ENCODE measurements at regions not wholly inside any gene's neighbourhood (a gene's known extent, or its start where the extent isn't known, plus 50 kb on each side); places are given as distances from the start of the nearest gene placed in this dataset.
"Not testable (repeated sequence)": the region's sequence is repeated elsewhere in the genome, so short reads cannot be mapped to it uniquely, and the experiment has no call there.

DNA sequence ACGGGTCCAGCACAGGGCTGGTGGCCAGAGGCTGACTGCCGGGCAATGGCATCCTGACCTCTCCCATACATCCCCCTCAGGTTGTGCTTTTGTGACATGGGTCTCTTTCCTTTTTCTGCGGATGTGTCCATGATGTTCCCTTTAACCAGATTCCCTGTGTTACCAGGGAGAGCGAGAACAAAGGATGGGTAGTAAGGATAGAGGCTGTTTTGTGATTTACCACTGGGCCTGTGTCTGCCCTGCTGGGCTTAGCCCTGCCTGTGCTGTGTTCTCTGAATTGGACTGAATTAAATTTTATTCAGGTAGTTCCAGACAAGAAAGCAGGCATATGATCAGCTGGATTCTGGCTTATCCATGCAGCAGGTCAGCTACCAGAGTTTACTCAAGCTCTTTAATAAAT is 301.6 kb downstream of the RWDD3 start:
- H3K4me1 ChIP-seq (ENCODE audit: insufficient read depth, low read length) = no peaks in the 10 kb centered on the region
- DNase-seq (ENCODE audit: low read depth) (no peak), FAIRE-seq (no peak)
- H3K9ac ChIP-seq (ENCODE audit: low read length) = no peak overlapping the region
- H3K27ac Mint-ChIP-seq (ENCODE audit: unreplicated experiment) = no peak overlapping the region
- no peaks in the 10 kb centered on the region for H3K4me1 Mint-ChIP-seq (ENCODE audit: low read depth, unreplicated experiment)
- H3K9me3 Mint-ChIP-seq (ENCODE audit: unreplicated experiment) = no peaks in the 10 kb centered on the region
- no peaks in the 10 kb centered on the region for H4K20me1 ChIP-seq (ENCODE audit: insufficient read depth, low read length)
- H3K27ac ChIP-seq (ENCODE audit: low read depth, low read length) = no peak overlapping the region
- no peak overlapping the region for H2AFZ ChIP-seq (ENCODE audit: low read depth, low read length)
- no peaks in the 10 kb centered on the region for H3K36me3 Mint-ChIP-seq (ENCODE audit: low read depth, unreplicated experiment)
- H3K27me3 Mint-ChIP-seq (ENCODE audit: low read depth, unreplicated experiment) = no peaks in the 10 kb centered on the region
- TF ChIP-seq, protein P1, sequence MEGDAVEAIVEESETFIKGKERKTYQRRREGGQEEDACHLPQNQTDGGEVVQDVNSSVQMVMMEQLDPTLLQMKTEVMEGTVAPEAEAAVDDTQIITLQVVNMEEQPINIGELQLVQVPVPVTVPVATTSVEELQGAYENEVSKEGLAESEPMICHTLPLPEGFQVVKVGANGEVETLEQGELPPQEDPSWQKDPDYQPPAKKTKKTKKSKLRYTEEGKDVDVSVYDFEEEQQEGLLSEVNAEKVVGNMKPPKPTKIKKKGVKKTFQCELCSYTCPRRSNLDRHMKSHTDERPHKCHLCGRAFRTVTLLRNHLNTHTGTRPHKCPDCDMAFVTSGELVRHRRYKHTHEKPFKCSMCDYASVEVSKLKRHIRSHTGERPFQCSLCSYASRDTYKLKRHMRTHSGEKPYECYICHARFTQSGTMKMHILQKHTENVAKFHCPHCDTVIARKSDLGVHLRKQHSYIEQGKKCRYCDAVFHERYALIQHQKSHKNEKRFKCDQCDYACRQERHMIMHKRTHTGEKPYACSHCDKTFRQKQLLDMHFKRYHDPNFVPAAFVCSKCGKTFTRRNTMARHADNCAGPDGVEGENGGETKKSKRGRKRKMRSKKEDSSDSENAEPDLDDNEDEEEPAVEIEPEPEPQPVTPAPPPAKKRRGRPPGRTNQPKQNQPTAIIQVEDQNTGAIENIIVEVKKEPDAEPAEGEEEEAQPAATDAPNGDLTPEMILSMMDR (IDR thresholded peaks at IDR 0.05; ENCODE audit: insufficient read depth, low read depth, low read length) = no peak
- no peak for TF ChIP-seq EZH2 (IDR thresholded peaks at IDR 0.05; ENCODE audit: insufficient read depth, low read length)
- H3K4me3 ChIP-seq (ENCODE audit: insufficient read depth, low read depth, low read length) = no peak overlapping the region
- no peak overlapping the region for H3K4me2 ChIP-seq (ENCODE audit: low read length)
- H3K9me3 ChIP-seq (ENCODE audit: insufficient read depth, low read depth, low read length) = peaks cover 9% of the 10 kb centered on the region
- H3K4me3 Mint-ChIP-seq (ENCODE audit: unreplicated experiment) = no peak overlapping the region
- no peaks in the 10 kb centered on the region for H3K79me2 ChIP-seq (ENCODE audit: insufficient read depth, low read length)
- H3K36me3 ChIP-seq (ENCODE audit: insufficient read depth, low read length) = no peaks in the 10 kb centered on the region
- no peaks in the 10 kb centered on the region for H3K27me3 ChIP-seq (ENCODE audit: insufficient read depth, low read length)

DNA sequence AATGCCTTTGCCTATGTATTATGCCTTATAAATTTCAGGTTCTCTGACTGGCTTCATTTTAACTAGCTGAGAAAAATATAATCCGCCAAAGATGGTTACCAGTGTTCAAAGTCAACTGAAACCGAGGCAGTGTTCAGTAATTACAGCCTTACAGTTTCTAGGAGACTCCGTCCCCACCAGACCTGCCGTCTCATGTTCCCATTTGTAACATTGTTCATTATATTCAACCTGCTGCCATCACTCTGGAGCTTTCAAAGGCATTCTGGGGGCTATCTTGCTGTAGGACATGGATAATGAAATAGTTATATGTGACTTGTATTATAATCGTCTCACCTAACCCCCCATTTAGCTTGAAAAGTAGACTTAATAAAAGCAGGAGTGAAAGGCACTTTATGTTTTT is 302.5 kb downstream of the RWDD3 start:
- Histone ChIP-seq H3K4me1 (ENCODE audit: insufficient read depth, low read length) (no peaks in the 10 kb centered on the region), H3K27me3 (ENCODE audit: insufficient read depth, low read length) (no peaks in the 10 kb centered on the region), H3K4me2 (ENCODE audit: low read length) (no peak overlapping the region), H3K9me3 (ENCODE audit: insufficient read depth, low read depth, low read length) (peaks cover 9% of the 10 kb centered on the region), H2AFZ (ENCODE audit: low read depth, low read length) (no peak overlapping the region), H4K20me1 (ENCODE audit: insufficient read depth, low read length) (no peaks in the 10 kb centered on the region), H3K27ac (ENCODE audit: low read depth, low read length) (no peak overlapping the region), H3K36me3 (ENCODE audit: insufficient read depth, low read length) (no peaks in the 10 kb centered on the region), H3K9ac (ENCODE audit: low read length) (no peak overlapping the region), H3K4me3 (ENCODE audit: insufficient read depth, low read depth, low read length) (no peak overlapping the region), H3K79me2 (ENCODE audit: insufficient read depth, low read length) (no peaks in the 10 kb centered on the region)
- H3K4me1 Mint-ChIP-seq (ENCODE audit: low read depth, unreplicated experiment) = no peaks in the 10 kb centered on the region
- H3K27ac Mint-ChIP-seq (ENCODE audit: unreplicated experiment) = no peak overlapping the region
- FAIRE-seq (no peak), DNase-seq (ENCODE audit: low read depth) (no peak)
- H3K9me3 Mint-ChIP-seq (ENCODE audit: unreplicated experiment) = no peaks in the 10 kb centered on the region
- no peaks in the 10 kb centered on the region for H3K27me3 Mint-ChIP-seq (ENCODE audit: low read depth, unreplicated experiment)
- H3K36me3 Mint-ChIP-seq (ENCODE audit: low read depth, unreplicated experiment) = no peaks in the 10 kb centered on the region
- H3K4me3 Mint-ChIP-seq (ENCODE audit: unreplicated experiment) = no peak overlapping the region
- TF ChIP-seq, protein P1 (IDR thresholded peaks at IDR 0.05; ENCODE audit: insufficient read depth, low read depth, low read length) = no peak
- no peak for TF ChIP-seq EZH2 (IDR thresholded peaks at IDR 0.05; ENCODE audit: insufficient read depth, low read length)

DNA sequence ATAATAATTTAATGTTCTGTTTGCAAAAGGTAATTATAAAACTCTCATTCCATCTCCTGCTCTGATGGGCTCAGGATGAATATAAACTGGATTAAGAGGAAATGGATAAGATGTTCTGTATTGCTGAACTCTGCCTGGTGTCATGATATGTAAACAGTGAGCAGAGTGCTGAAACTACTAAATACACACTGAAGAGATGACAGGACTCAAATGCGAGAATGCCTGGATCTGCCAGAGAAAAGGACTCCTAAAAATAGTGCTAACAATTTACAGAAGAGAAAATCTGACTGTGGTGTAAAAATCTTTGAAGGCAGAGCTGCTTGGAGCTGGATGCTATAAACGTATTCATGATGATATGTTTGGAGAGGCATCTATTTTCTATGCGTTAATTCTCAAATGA is 303.2 kb downstream of the RWDD3 start:
- Histone ChIP-seq H3K27me3 (ENCODE audit: insufficient read depth, low read length) (no peaks in the 10 kb centered on the region), H3K4me2 (ENCODE audit: low read length) (no peak overlapping the region), H3K9ac (ENCODE audit: low read length) (no peak overlapping the region), H2AFZ (ENCODE audit: low read depth, low read length) (no peak overlapping the region), H3K27ac (ENCODE audit: low read depth, low read length) (no peak overlapping the region), H3K79me2 (ENCODE audit: insufficient read depth, low read length) (no peaks in the 10 kb centered on the region), H3K4me3 (ENCODE audit: insufficient read depth, low read depth, low read length) (no peak overlapping the region), H3K36me3 (ENCODE audit: insufficient read depth, low read length) (no peaks in the 10 kb centered on the region), H3K9me3 (ENCODE audit: insufficient read depth, low read depth, low read length) (peaks cover 9% of the 10 kb centered on the region), H4K20me1 (ENCODE audit: insufficient read depth, low read length) (no peaks in the 10 kb centered on the region), H3K4me1 (ENCODE audit: insufficient read depth, low read length) (no peaks in the 10 kb centered on the region)
- no peak for TF ChIP-seq EZH2 (IDR thresholded peaks at IDR 0.05; ENCODE audit: insufficient read depth, low read length)
- TF ChIP-seq, protein P1 (IDR thresholded peaks at IDR 0.05; ENCODE audit: insufficient read depth, low read depth, low read length) = no peak
- H3K27me3 Mint-ChIP-seq (ENCODE audit: low read depth, unreplicated experiment) = no peaks in the 10 kb centered on the region
- no peak overlapping the region for H3K4me3 Mint-ChIP-seq (ENCODE audit: unreplicated experiment)
- no peaks in the 10 kb centered on the region for H3K4me1 Mint-ChIP-seq (ENCODE audit: low read depth, unreplicated experiment)
- H3K36me3 Mint-ChIP-seq (ENCODE audit: low read depth, unreplicated experiment) = no peaks in the 10 kb centered on the region
- no peaks in the 10 kb centered on the region for H3K9me3 Mint-ChIP-seq (ENCODE audit: unreplicated experiment)
- DNase-seq (ENCODE audit: low read depth) (no peak), FAIRE-seq (no peak)
- H3K27ac Mint-ChIP-seq (ENCODE audit: unreplicated experiment) = no peak overlapping the region

DNA sequence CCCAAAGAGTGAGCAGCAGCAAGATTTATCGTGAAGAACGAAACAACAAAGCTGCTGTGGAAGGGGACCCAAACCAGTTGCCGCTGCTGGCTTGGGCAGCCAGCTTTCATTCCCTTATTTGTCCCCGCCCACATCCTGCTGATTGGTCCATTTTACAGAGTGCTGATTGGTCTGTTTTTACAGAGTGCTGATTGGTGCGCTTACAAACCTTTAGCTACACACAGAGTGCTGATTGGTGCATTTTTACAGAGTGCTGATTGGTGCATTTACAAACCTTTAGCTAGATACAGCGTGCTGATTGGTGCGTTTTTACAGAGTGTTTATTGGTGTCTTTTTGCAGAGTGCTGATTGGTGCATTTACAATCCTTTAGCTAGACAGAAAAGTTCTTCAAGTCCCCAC is 304.2 kb downstream of the RWDD3 start:
- not testable (repeated sequence) for FAIRE-seq; H3K27me3 Mint-ChIP-seq (ENCODE audit: low read depth, unreplicated experiment)

More for the DNA sequence above, 304.2 kb downstream of the RWDD3 start:
- H3K27me3 ChIP-seq (ENCODE audit: insufficient read depth, low read length); H3K27ac Mint-ChIP-seq (ENCODE audit: unreplicated experiment); H3K27ac ChIP-seq (ENCODE audit: low read depth, low read length); H3K9me3 ChIP-seq (ENCODE audit: insufficient read depth, low read depth, low read length); H3K9ac ChIP-seq (ENCODE audit: low read length); DNase-seq (ENCODE audit: low read depth); H3K36me3 Mint-ChIP-seq (ENCODE audit: low read depth, unreplicated experiment); H2AFZ ChIP-seq (ENCODE audit: low read depth, low read length); H3K4me1 ChIP-seq (ENCODE audit: insufficient read depth, low read length); H3K4me2 ChIP-seq (ENCODE audit: low read length); H3K4me3 ChIP-seq (ENCODE audit: insufficient read depth, low read depth, low read length); H3K4me1 Mint-ChIP-seq (ENCODE audit: low read depth, unreplicated experiment); H4K20me1 ChIP-seq (ENCODE audit: insufficient read depth, low read length); H3K4me3 Mint-ChIP-seq (ENCODE audit: unreplicated experiment); H3K9me3 Mint-ChIP-seq (ENCODE audit: unreplicated experiment); H3K79me2 ChIP-seq (ENCODE audit: insufficient read depth, low read length); H3K36me3 ChIP-seq (ENCODE audit: insufficient read depth, low read length): not testable (repeated sequence)

Measured in astrocyte (in vitro differentiated cells and primary cell).